PC-3 (cell line): ENCODE measurements at regions not wholly inside any gene's neighbourhood (a gene's known extent, or its start where the extent isn't known, plus 50 kb on each side); places are given as distances from the start of the nearest gene placed in this dataset.
A peak's percentile ranks its signal among the peaks of the same experiment; 100 is the strongest.

Experiments used
- ATAC-seq: fragments of 200-7000 bp; cut with Tn5 transposase; 2 replicates; pipeline ENCODE4 v1.9.1; 2020; ENCODE audit warnings: mild to moderate bottlenecking, moderate library complexity
- BruUV-seq: library from RNA; stranded (reverse); fragments of 400-500 nt; replicated peaks from 2 replicates; lab custom pipeline; 2021; lab: Mats Ljungman, UMichigan
- CTCF ChIA-PET: fragments of 300-600 bp; sonication (Branson Sonifier 250); formaldehyde crosslinking; loops from one replicate; lab custom pipeline; 2022; ENCODE audit warnings: antibody characterized with exemption; lab: Charles Lee
- POLR2A ChIA-PET: fragments of 300-600 bp; sonication (Branson Sonifier 250); formaldehyde crosslinking; loops from one replicate; lab custom pipeline; 2022; ENCODE audit warnings: antibody characterized with exemption; ENCODE audit not compliant: unreplicated experiment; lab: Charles Lee
- DNase-seq: peaks from one replicate; pipeline ENCODE4 v3.0.0-alpha.2; 2015
- H2AFZ ChIP-seq: fragments of 300-600 bp; sonication (generic); 2 replicates; pipeline ENCODE4 v1.6.0; 2016; ENCODE audit warnings: antibody characterized with exemption, low read length
- H3F3A ChIP-seq: fragments of 300-600 bp; sonication (generic); one replicate; pipeline ENCODE4 v1.6.0; 2017; ENCODE audit warnings: antibody characterized with exemption, low read length, control low read depth, mild to moderate bottlenecking; ENCODE audit not compliant: unreplicated experiment
- H3K27ac ChIP-seq: fragments of 300-600 bp; sonication (generic); 2 replicates; pipeline ENCODE4 v1.5.1; 2016; ENCODE audit warnings: mild to moderate bottlenecking, low read length
- H3K27me3 ChIP-seq: fragments of 300-600 bp; sonication (generic); 2 replicates; pipeline ENCODE4 v1.6.1; 2016; ENCODE audit warnings: low read length, mixed read lengths
- H3K36me3 ChIP-seq: fragments of 300-600 bp; sonication (generic); 2 replicates; pipeline ENCODE4 v1.6.1; 2016; ENCODE audit warnings: low read depth, mixed run types, low read length, mixed read lengths
- H3K4me1 ChIP-seq: fragments of 300-600 bp; sonication (generic); 2 replicates; pipeline ENCODE4 v1.5.1; 2016; ENCODE audit warnings: low read length; ENCODE audit not compliant: insufficient read depth
- H3K4me2 ChIP-seq: fragments of 300-600 bp; sonication (generic); 2 replicates; pipeline ENCODE4 v1.6.0; 2016; ENCODE audit warnings: low read length
- H3K4me3 ChIP-seq: fragments of 300-600 bp; sonication (generic); 2 replicates; pipeline ENCODE4 v1.5.1; 2016; ENCODE audit warnings: mild to moderate bottlenecking, low read length, mixed read lengths
- H3K79me2 ChIP-seq: fragments of 300-600 bp; sonication (generic); 2 replicates; pipeline ENCODE4 v1.6.1; 2017; ENCODE audit warnings: low read length, mixed read lengths
- H3K9ac ChIP-seq: fragments of 300-600 bp; sonication (generic); 2 replicates; pipeline ENCODE4 v1.6.0; 2016; ENCODE audit warnings: mild to moderate bottlenecking, low read length
- H3K9me2 ChIP-seq: fragments of 300-600 bp; sonication (generic); replicated peaks from 2 replicates; pipeline ENCODE4 v1.6.1; 2016; ENCODE audit warnings: mixed run types, low read length, mixed read lengths
- H3K9me3 ChIP-seq: fragments of 300-600 bp; sonication (generic); 2 replicates; pipeline ENCODE4 v1.6.1; 2016; ENCODE audit warnings: low read length, mixed read lengths
- H4K20me1 ChIP-seq: fragments of 300-600 bp; sonication (generic); 2 replicates; pipeline ENCODE4 v1.6.1; 2016; ENCODE audit warnings: low read length, mixed read lengths
- CTCF ChIP-seq: fragments of 300-600 bp; sonication (generic); conservative IDR thresholded peaks from 2 replicates; pipeline ENCODE4 v1.5.1; 2017; ENCODE audit warnings: antibody characterized with exemption, low read depth, mild to moderate bottlenecking, low read length
- EZH2 ChIP-seq: fragments of 300-600 bp; sonication (generic); IDR thresholded peaks from one replicate; pipeline ENCODE4 v1.6.1; 2017; ENCODE audit warnings: antibody characterized with exemption, mild to moderate bottlenecking, low read length; ENCODE audit not compliant: unreplicated experiment
- EZH2phosphoT487 ChIP-seq: fragments of 300-600 bp; sonication (generic); IDR thresholded peaks from 2 replicates; pipeline ENCODE4 v1.6.1; 2018; ENCODE audit warnings: mild to moderate bottlenecking, antibody characterized with exemption, low read length, borderline replicate concordance
- intact Hi-C: fragments of 100-400 bp; cut with micrococcal nuclease; formaldehyde crosslinking; loops from 2 replicates; pipeline ENCODE4 v1.9.0; 2023

- peaks cover 9% of the 10 kb centered on the region for H3K4me1 ChIP-seq
- ChIA-PET POLR2A (no interaction called here), CTCF (interaction anchor here (0.7 to 1.3 kb wide), 2 partner anchors 124 to 455 kb away, joined by 3 read pairs; no protein-coding TSS in a partner anchor)
- TF ChIP-seq CTCF: no peak
- TF ChIP-seq EZH2: no peak
- no peak for TF ChIP-seq EZH2phosphoT487
- H3K27me3 ChIP-seq: no peaks in the 10 kb centered on the region
- no peaks in the 10 kb centered on the region for H3K9me2 ChIP-seq
- no peak overlapping the region for H3K4me2 ChIP-seq
- ATAC-seq: no peak
- no TSS peak for BruUV-seq
- H3K27ac ChIP-seq: no peak overlapping the region
- no peak overlapping the region for H3K4me3 ChIP-seq
- intact Hi-C loops: no loop called here
- H4K20me1 ChIP-seq: no peaks in the 10 kb centered on the region
- no peak overlapping the region for H2AFZ ChIP-seq
- H3K36me3 ChIP-seq: no peaks in the 10 kb centered on the region
- no peak for DNase-seq
- no peaks in the 10 kb centered on the region for H3K9me3 ChIP-seq
- no peaks in the 10 kb centered on the region for H3K79me2 ChIP-seq
- no peaks in the 10 kb centered on the region for H3F3A ChIP-seq
- no peak overlapping the region for H3K9ac ChIP-seq
Observed at GRCh38 chrX:69282893-69283690, 117.8 kb upstream of the PJA1 start.

- Histone ChIP-seq H3K27me3 (no peaks in the 10 kb centered on the region), H3F3A (no peaks in the 10 kb centered on the region), H3K4me2 (no peak overlapping the region), H4K20me1 (no peaks in the 10 kb centered on the region), H3K4me3 (no peak overlapping the region), H3K27ac (no peak overlapping the region), H3K9me3 (no peaks in the 10 kb centered on the region), H3K9ac (no peak overlapping the region), H2AFZ (no peak overlapping the region), H3K79me2 (no peaks in the 10 kb centered on the region), H3K36me3 (no peaks in the 10 kb centered on the region), H3K4me1 (peaks cover 9% of the 10 kb centered on the region), H3K9me2 (no peaks in the 10 kb centered on the region)
- intact Hi-C loops: no loop called here
- ChIA-PET POLR2A (no interaction called here), CTCF (no interaction called here)
- ATAC-seq (peak; percentile 38; the same call in 1 of the 2 replicates), DNase-seq (peak; percentile 10)
- no TSS peak for BruUV-seq
- TF ChIP-seq CTCF (no peak), EZH2phosphoT487 (no peak), EZH2 (no peak)
Observed at GRCh38 chrX:69280933-69281332, 115.7 kb upstream of the PJA1 start.

DNA sequence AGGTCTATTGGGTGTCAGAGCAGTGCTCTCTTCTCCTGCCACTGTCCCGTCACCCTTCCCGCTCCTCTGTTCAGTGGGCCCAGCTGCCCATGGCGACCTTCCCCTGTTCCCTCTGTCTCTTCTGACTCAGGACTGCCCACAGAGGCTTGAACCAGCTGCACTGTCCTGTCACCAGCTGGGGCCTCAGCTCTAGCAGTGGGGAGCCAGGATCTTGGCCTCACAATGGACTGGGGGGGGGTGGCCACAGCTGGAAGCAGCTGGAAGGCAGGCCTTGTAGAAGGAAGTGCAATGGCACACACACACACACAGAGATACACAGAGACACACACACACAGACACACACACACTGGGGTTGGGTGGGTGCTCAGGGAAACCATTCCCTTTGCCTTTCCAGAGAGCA lies 114.0 kb upstream of the PJA1 start:
- no TSS peak for BruUV-seq
- Histone ChIP-seq H3K9ac (no peak overlapping the region), H3K4me1 (peaks cover 9% of the 10 kb centered on the region), H3K9me3 (no peaks in the 10 kb centered on the region), H2AFZ (no peak overlapping the region), H3K4me3 (no peak overlapping the region), H3K79me2 (no peaks in the 10 kb centered on the region), H3F3A (no peaks in the 10 kb centered on the region), H3K36me3 (no peaks in the 10 kb centered on the region), H4K20me1 (no peaks in the 10 kb centered on the region), H3K27me3 (peaks cover 2% of the 10 kb centered on the region), H3K27ac (no peak overlapping the region), H3K4me2 (no peak overlapping the region), H3K9me2 (no peaks in the 10 kb centered on the region)
- ChIA-PET POLR2A (no interaction called here), CTCF (no interaction called here)
- DNase-seq (no peak), ATAC-seq (no peak)
- TF ChIP-seq CTCF (no peak), EZH2 (no peak), EZH2phosphoT487 (no peak)
- intact Hi-C loops: no loop called here
